OCI-LY7 (cell line): ENCODE measurements at regions not wholly inside any gene's neighbourhood (a gene's known extent, or its start where the extent isn't known, plus 50 kb on each side); places are given as distances from the start of the nearest gene placed in this dataset.

Experiments used
- BruUV-seq: library from RNA; stranded (reverse); fragments of 400-500 nt; replicated peaks from 2 replicates; lab custom pipeline; 2021; lab: Mats Ljungman, UMichigan
- CTCF ChIA-PET: fragments of 300-600 bp; sonication (Branson Sonifier 250); formaldehyde crosslinking; loops from one replicate; lab custom pipeline; 2022; ENCODE audit warnings: antibody characterized with exemption; ENCODE audit not compliant: unreplicated experiment; lab: Charles Lee
- POLR2A ChIA-PET: fragments of 300-600 bp; sonication (Branson Sonifier 250); formaldehyde crosslinking; loops from one replicate; lab custom pipeline; 2022; ENCODE audit warnings: antibody characterized with exemption; lab: Charles Lee
- DNase-seq: peaks from one replicate; pipeline ENCODE4 v3.0.0-alpha.2; 2015; ENCODE audit warnings: low spot score
- H2AFZ ChIP-seq: fragments of 200-600 bp; sonication (generic), shearing (Covaris generic); 2 replicates; pipeline ENCODE4 v1.6.1; 2014; ENCODE audit warnings: mild to moderate bottlenecking, antibody characterized with exemption, low read length, moderate library complexity
- H3K27ac ChIP-seq: fragments of 200-600 bp; sonication (generic); 2 replicates; pipeline ENCODE4 v1.5.1; 2014; ENCODE audit warnings: mixed run types, low read depth, mild to moderate bottlenecking, moderate library complexity, low read length, inconsistent platforms; ENCODE audit not compliant: poor library complexity, severe bottlenecking
- H3K36me3 ChIP-seq: fragments of 200-600 bp; sonication (generic); 2 replicates; pipeline ENCODE4 v1.6.1; 2014; ENCODE audit warnings: mild to moderate bottlenecking, antibody characterized with exemption, low read length, moderate library complexity, mixed read lengths; ENCODE audit not compliant: insufficient read depth
- H3K4me1 ChIP-seq: fragments of 200-600 bp; sonication (generic); 2 replicates; pipeline ENCODE4 v1.5.1; 2014; ENCODE audit warnings: mild to moderate bottlenecking, low read length; ENCODE audit not compliant: insufficient read depth, poor library complexity, severe bottlenecking
- H3K4me2 ChIP-seq: fragments of 200-600 bp; sonication (generic); 2 replicates; pipeline ENCODE4 v1.6.1; 2014; ENCODE audit warnings: mild to moderate bottlenecking, low read length
- H3K4me3 ChIP-seq: fragments of 200-600 bp; sonication (generic); 2 replicates; pipeline ENCODE4 v1.5.1; 2014; ENCODE audit warnings: mild to moderate bottlenecking, low read depth, low read length; ENCODE audit not compliant: poor library complexity, severe bottlenecking
- H3K79me2 ChIP-seq: fragments of 200-600 bp; sonication (generic); 2 replicates; pipeline ENCODE4 v1.6.1; 2016; ENCODE audit warnings: low read depth, mild to moderate bottlenecking, low read length, moderate library complexity, mixed read lengths; ENCODE audit not compliant: insufficient read depth
- H3K9me2 ChIP-seq: fragments of 200-600 bp; sonication (generic); 2 replicates; pipeline ENCODE4 v1.6.1; 2016; ENCODE audit warnings: mild to moderate bottlenecking, low read length, mixed read lengths; ENCODE audit not compliant: insufficient read depth
- H3K9me3 ChIP-seq: fragments of 200-600 bp; sonication (generic); 2 replicates; pipeline ENCODE4 v1.6.1; 2014; ENCODE audit warnings: mild to moderate bottlenecking, mixed run types, low read length, mixed read lengths
- H4K20me1 ChIP-seq: fragments of 200-600 bp; sonication (generic); 2 replicates; pipeline ENCODE4 v1.6.1; 2014; ENCODE audit warnings: mild to moderate bottlenecking, antibody characterized with exemption, low read length, moderate library complexity, mixed read lengths; ENCODE audit not compliant: insufficient read depth
- EZH2phosphoT487 ChIP-seq: fragments of 200-600 bp; sonication (generic); IDR thresholded peaks from 2 replicates; pipeline ENCODE4 v1.6.1; 2018; ENCODE audit warnings: low read depth, borderline replicate concordance, mild to moderate bottlenecking, mixed run types, antibody characterized with exemption, low read length, moderate library complexity, mixed read lengths
- intact Hi-C: fragments of 100-400 bp; cut with micrococcal nuclease; formaldehyde crosslinking; loops from one replicate; pipeline ENCODE4 v1.10.0; 2022; ENCODE audit not compliant: unreplicated experiment
- TF ChIP-seq, protein P1 (sequence below): fragments of 200-600 bp; sonication (generic); conservative IDR thresholded peaks from 2 replicates; pipeline ENCODE4 v1.5.1; 2014; ENCODE audit warnings: mild to moderate bottlenecking, antibody characterized with exemption, low read length, moderate library complexity, mixed read lengths

DNA sequence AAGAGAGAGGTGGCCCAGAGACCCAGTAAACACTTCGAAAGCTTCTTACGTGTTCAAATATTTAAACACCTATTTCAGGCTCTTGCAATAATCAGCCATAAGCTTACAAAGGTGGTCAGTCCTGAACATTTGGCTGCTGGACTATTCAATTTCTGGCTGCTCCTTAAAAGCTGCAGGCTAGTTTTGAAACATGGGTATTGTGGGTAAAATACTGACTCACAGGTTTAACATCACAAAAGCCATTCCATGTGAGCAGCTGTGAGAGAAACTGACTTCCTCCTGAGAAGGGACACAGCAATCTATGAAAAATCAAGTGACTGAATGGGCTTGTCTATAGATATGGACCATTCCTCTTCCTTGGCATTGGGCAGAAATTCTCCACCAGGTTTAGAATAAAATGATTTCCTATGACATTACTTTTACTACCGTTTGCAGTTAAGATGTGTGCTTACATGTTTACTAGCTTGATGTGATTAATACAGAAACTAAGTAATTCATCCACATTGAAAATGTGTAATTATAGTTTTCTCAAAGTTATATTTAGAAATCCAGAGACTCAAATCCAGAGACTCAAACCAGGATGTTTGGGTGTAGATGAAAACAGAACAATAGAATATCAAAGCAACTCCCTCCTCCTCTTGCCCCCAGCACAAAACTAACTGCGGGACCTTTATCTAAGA is 252.3 kb downstream of the GATA3 start:
- DNase-seq = no peak
- Histone ChIP-seq H2AFZ (no peak overlapping the region), H4K20me1 (no peaks in the 10 kb centered on the region), H3K27ac (no peak overlapping the region), H3K4me1 (no peaks in the 10 kb centered on the region), H3K9me3 (no peaks in the 10 kb centered on the region), H3K79me2 (no peaks in the 10 kb centered on the region), H3K9me2 (no peaks in the 10 kb centered on the region), H3K4me3 (no peak overlapping the region), H3K4me2 (no peak overlapping the region), H3K36me3 (no peaks in the 10 kb centered on the region)
- CTCF ChIA-PET = no interaction called here
- TF ChIP-seq, protein P1, sequence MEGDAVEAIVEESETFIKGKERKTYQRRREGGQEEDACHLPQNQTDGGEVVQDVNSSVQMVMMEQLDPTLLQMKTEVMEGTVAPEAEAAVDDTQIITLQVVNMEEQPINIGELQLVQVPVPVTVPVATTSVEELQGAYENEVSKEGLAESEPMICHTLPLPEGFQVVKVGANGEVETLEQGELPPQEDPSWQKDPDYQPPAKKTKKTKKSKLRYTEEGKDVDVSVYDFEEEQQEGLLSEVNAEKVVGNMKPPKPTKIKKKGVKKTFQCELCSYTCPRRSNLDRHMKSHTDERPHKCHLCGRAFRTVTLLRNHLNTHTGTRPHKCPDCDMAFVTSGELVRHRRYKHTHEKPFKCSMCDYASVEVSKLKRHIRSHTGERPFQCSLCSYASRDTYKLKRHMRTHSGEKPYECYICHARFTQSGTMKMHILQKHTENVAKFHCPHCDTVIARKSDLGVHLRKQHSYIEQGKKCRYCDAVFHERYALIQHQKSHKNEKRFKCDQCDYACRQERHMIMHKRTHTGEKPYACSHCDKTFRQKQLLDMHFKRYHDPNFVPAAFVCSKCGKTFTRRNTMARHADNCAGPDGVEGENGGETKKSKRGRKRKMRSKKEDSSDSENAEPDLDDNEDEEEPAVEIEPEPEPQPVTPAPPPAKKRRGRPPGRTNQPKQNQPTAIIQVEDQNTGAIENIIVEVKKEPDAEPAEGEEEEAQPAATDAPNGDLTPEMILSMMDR = no peak
- no peak for TF ChIP-seq EZH2phosphoT487
- POLR2A ChIA-PET = no interaction called here
- BruUV-seq = no TSS peak
- intact Hi-C loops = no loop called here

DNA sequence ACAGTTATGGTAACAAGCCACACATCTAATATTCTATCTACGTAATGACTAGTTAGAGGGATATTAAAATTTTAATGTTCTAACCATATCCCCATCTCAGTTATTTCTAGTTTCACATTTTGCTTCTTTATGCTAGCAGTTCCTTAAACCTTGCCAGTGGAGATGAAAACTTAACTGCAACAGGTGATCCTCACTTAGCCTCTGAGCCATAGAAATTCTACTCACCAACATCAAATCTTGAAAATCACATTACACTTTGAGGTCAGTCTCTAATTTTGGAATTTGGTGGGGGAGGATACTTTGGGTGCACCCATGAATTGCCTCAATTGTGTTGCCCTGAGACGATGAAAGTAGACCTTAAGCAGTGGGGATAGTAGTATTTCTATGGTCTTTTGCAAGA is 256.4 kb downstream of the GATA3 start:
- DNase-seq = no peak
- no peaks in the 10 kb centered on the region for H3K9me2 ChIP-seq
- no peak overlapping the region for H2AFZ ChIP-seq
- H3K4me1 ChIP-seq = no peaks in the 10 kb centered on the region
- intact Hi-C loops = no loop called here
- H3K9me3 ChIP-seq = no peaks in the 10 kb centered on the region
- H4K20me1 ChIP-seq = no peaks in the 10 kb centered on the region
- H3K27ac ChIP-seq = no peak overlapping the region
- no TSS peak for BruUV-seq
- no peak overlapping the region for H3K4me2 ChIP-seq
- no peaks in the 10 kb centered on the region for H3K79me2 ChIP-seq
- H3K4me3 ChIP-seq = no peak overlapping the region
- ChIA-PET POLR2A (interaction anchor here (0.6 kb wide), 2 partner anchors 274 to 439 kb away, joined by 3 read pairs; no protein-coding TSS in a partner anchor), CTCF (no interaction called here)
- no peaks in the 10 kb centered on the region for H3K36me3 ChIP-seq
- no peak for TF ChIP-seq EZH2phosphoT487
- TF ChIP-seq, protein P1 = no peak

DNA sequence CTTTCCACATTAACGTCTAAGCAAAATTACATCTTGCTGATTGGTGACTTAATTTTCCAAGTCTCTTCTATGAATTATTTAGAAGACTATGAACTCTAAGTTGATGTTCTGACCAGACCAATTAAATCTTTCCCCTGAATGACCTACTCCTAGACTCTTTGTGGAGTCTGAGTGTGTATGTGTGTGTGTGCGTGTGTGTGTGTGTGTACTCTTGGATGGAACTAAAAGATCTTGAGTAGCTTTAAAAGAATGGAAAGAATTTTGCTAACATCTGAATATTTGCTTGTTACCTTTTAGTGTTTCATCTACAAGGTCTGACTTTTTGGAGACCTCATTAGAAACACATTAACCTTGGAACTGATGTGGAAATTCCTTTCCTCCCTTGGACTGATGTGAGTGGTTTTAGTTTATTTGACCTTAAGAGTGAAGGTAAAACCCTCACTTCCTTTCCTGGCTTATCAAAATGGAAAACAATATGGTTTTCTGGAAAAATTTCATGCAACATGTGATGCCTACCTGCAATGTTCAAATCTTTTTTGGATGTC is 257.1 kb downstream of the GATA3 start:
- Histone ChIP-seq H4K20me1 (no peaks in the 10 kb centered on the region), H3K4me3 (no peak overlapping the region), H3K9me2 (no peaks in the 10 kb centered on the region), H3K79me2 (no peaks in the 10 kb centered on the region), H3K36me3 (no peaks in the 10 kb centered on the region), H2AFZ (no peak overlapping the region), H3K4me2 (no peak overlapping the region), H3K4me1 (no peaks in the 10 kb centered on the region), H3K9me3 (no peaks in the 10 kb centered on the region), H3K27ac (no peak overlapping the region)
- DNase-seq = no peak
- intact Hi-C loops = no loop called here
- ChIA-PET POLR2A (interaction anchor here (0.6 kb wide), 1 partner anchor 275 kb away, joined by 3 read pairs; no protein-coding TSS in a partner anchor), CTCF (no interaction called here)
- BruUV-seq = no TSS peak
- TF ChIP-seq EZH2phosphoT487 = no peak
- TF ChIP-seq, protein P1 = no peak
